ENCODE measurements at regions not wholly inside any gene's neighbourhood (a gene's known extent, or its start where the extent isn't known, plus 50 kb on each side); places are given as distances from the start of the nearest gene placed in this dataset.

DNA sequence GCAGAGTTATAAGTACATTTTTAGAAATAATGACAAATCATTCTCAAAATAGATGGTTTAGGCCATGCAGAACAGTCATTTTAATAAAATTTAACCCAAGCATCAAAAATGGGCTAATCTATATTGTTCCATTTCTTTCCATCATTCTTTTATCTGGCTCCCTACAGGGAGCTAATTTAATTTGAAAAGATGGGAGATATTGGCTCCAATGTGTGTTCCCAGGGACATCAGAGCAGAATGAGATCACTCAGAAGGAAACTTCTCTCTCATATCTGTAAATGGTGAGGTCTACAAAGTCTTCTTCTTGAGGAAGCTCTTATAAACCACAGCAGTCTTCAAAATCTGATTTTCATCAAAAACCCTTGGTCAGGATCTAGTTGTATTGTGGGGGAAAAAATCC, 119.4 kb upstream of the RAB6C start (continued):
- TF ChIP-seq, protein P1, sequence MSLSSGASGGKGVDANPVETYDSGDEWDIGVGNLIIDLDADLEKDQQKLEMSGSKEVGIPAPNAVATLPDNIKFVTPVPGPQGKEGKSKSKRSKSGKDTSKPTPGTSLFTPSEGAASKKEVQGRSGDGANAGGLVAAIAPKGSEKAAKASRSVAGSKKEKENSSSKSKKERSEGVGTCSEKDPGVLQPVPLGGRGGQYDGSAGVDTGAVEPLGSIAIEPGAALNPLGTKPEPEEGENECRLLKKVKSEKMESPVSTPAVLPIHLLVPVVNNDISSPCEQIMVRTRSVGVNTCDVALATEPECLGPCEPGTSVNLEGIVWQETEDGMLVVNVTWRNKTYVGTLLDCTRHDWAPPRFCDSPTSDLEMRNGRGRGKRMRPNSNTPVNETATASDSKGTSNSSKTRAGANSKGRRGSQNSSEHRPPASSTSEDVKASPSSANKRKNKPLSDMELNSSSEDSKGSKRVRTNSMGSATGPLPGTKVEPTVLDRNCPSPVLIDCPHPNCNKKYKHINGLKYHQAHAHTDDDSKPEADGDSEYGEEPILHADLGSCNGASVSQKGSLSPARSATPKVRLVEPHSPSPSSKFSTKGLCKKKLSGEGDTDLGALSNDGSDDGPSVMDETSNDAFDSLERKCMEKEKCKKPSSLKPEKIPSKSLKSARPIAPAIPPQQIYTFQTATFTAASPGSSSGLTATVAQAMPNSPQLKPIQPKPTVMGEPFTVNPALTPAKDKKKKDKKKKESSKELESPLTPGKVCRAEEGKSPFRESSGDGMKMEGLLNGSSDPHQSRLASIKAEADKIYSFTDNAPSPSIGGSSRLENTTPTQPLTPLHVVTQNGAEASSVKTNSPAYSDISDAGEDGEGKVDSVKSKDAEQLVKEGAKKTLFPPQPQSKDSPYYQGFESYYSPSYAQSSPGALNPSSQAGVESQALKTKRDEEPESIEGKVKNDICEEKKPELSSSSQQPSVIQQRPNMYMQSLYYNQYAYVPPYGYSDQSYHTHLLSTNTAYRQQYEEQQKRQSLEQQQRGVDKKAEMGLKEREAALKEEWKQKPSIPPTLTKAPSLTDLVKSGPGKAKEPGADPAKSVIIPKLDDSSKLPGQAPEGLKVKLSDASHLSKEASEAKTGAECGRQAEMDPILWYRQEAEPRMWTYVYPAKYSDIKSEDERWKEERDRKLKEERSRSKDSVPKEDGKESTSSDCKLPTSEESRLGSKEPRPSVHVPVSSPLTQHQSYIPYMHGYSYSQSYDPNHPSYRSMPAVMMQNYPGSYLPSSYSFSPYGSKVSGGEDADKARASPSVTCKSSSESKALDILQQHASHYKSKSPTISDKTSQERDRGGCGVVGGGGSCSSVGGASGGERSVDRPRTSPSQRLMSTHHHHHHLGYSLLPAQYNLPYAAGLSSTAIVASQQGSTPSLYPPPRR (CRISPR knock-in tag; IDR thresholded peaks at IDR 0.05; ENCODE audit: borderline replicate concordance) = no peak
- TF ChIP-seq BCL6 (CRISPR knock-in tag; IDR thresholded peaks at IDR 0.05) = no peak
- TF ChIP-seq, protein P2, sequence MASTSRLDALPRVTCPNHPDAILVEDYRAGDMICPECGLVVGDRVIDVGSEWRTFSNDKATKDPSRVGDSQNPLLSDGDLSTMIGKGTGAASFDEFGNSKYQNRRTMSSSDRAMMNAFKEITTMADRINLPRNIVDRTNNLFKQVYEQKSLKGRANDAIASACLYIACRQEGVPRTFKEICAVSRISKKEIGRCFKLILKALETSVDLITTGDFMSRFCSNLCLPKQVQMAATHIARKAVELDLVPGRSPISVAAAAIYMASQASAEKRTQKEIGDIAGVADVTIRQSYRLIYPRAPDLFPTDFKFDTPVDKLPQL (IDR thresholded peaks at IDR 0.05; ENCODE audit: extremely low read depth, insufficient read length) = no peak
- no peak for TF ChIP-seq CBFA2T3 (IDR thresholded peaks at IDR 0.05)
- TF ChIP-seq, protein P3, sequence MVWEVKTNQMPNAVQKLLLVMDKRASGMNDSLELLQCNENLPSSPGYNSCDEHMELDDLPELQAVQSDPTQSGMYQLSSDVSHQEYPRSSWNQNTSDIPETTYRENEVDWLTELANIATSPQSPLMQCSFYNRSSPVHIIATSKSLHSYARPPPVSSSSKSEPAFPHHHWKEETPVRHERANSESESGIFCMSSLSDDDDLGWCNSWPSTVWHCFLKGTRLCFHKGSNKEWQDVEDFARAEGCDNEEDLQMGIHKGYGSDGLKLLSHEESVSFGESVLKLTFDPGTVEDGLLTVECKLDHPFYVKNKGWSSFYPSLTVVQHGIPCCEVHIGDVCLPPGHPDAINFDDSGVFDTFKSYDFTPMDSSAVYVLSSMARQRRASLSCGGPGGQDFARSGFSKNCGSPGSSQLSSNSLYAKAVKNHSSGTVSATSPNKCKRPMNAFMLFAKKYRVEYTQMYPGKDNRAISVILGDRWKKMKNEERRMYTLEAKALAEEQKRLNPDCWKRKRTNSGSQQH (CRISPR knock-in tag; IDR thresholded peaks at IDR 0.05) = no peak
- TF ChIP-seq PHB (CRISPR knock-in tag; IDR thresholded peaks at IDR 0.05) = no peak
- no peak for TF ChIP-seq ARID1B (IDR thresholded peaks at IDR 0.05)
- no peak for TF ChIP-seq RBM34 (IDR thresholded peaks at IDR 0.05; ENCODE audit: borderline replicate concordance, insufficient read depth, low read length)
